Epidermal melanocyte (primary cell): ENCODE measurements at regions not wholly inside any gene's neighbourhood (a gene's known extent, or its start where the extent isn't known, plus 50 kb on each side); places are given as distances from the start of the nearest gene placed in this dataset.
"Not testable (repeated sequence)": the region's sequence is repeated elsewhere in the genome, so short reads cannot be mapped to it uniquely, and the experiment has no call there.

ENCODE experiments used
- DNase-seq: peaks from one replicate; pipeline ENCODE4 v3.0.0; 2011; ENCODE audit warnings: low spot score; ENCODE audit not compliant: insufficient read length

GRCh38 chr1:214980921-214981320, 101.6 kb upstream of the KCNK2 start:
- no peak for DNase-seq

DNA sequence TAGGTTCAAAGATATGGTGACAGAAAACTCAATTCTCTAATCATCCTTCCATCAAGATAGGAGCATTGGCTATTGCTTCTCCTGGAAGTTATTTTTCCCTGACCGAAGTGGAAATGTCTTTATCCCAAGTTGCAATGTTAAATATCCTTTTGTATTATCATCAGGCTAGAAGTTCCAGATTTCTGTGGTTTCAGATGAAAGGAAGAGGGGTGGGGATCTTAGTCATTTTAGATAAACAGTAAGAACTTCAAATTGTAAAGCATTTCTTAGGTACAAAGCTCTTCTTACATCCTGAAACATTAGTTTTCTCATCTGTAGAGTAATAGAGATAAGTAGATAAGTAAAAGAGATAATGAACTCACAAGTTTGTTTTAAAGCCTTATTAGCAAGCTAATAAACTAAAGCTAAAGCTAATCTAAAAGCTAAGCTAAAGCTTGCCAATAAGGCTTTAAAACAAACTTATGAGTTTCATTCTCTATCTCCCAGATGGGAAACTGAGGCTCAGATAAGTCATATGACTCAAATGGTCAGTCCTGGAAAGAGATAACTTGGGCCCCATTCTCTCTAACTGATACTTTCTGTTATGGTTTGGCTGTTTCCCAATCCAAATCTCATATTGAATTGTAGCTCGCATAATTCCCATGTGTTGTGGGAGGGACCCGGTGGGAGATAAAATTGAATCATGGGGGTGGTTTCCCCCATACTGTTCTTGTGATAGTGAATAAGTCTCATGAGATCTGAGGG, 99.2 kb upstream of the KCNK2 start:
- no peak for DNase-seq

GRCh38 chr1:214989341-214989740, 93.2 kb upstream of the KCNK2 start:
- DNase-seq = no peak

- DNase-seq = peak; percentile 34
Measured at GRCh38 chr1:214990619-214991018, 91.9 kb upstream of the KCNK2 start.

GRCh38 chr1:214991691-214992315, 90.7 kb upstream of the KCNK2 start:
- no peak for DNase-seq

GRCh38 chr1:214993419-214993818, 89.1 kb upstream of the KCNK2 start:
- DNase-seq = no peak

DNA sequence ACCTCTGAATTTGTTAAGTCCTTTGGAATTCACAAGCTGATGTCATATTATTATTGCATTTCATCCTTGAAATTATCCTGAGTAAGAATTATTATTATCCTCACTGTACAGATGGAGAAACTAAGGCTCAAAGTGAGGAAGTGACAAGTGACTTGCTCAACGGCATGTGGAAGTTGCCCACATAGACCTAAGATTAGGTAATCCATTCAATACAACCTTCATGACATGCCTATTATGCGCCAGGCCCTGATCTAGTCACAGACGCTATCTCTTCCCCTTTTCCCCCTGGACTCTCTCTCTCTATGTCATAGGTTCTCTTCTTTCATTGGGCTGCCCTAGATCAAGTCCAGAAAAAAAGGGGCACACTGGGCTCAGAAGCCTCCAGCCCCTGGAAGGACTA, 84.9 kb upstream of the KCNK2 start:
- no peak for DNase-seq

DNA sequence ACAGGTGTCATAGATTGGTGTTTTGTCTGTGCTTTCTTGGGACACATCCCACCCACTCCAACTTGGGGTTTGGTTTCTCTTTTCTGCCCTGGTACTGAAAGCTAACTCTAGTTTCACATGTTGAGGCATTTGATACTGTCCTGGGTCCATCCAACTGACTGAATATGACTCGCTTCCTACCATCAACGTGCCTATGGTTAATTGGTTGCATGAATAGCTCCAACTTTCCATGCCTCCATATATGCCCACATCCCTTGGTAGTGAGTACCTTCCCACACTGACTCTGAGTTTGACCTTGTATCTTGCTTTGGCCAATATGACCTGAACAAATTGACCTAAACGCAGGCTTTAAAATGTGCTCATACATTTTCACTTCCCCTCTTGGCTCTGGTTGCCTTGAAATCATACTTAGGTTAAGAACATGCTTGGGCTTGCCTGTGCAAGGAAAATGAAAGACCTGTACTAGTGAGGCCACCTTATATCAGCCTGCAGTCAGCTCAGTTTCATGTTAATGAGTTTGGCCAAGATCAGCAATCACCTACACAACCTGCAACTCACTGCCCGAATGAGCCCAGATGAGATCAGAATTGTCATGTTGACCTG, 81.0 kb upstream of the KCNK2 start:
- DNase-seq = no peak

DNA sequence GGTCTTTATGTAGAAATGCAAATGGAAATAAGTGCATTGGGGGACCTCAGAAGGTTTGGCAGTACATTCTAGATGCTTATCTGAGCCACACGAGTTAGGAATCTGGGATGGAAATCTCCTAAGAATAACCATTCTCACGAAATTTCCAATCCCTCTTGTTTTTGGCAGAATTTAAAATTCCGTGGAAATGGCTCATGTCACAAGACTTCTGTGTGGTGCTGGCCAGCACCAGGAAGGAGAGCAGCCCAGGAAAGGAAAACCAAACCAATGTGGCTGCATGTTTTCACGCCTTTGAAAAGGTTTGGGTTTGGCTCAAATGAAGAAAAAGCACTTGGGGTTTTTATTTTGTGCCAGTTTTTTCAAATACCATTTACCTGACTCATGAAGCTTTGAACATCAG, 80.1 kb upstream of the KCNK2 start:
- no peak for DNase-seq

DNA sequence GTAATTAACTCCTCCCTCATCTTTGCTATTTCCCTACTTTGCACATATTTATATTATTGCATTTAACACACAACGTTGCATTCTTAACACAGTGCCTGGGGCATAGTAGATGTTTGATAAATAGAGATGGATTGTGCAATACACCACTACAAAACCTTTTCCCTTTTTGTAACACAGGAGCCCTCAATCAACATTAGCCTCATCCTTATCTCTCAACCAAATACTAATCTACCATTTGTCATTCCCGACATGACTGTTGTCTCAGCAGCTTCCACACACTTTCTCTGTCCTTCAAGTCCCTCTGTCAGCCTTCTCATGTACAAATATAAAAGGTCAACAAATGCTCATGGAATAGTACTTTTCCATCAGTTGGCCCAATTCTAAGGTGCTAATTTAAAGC, 78.9 kb upstream of the KCNK2 start:
- DNase-seq = no peak

DNA sequence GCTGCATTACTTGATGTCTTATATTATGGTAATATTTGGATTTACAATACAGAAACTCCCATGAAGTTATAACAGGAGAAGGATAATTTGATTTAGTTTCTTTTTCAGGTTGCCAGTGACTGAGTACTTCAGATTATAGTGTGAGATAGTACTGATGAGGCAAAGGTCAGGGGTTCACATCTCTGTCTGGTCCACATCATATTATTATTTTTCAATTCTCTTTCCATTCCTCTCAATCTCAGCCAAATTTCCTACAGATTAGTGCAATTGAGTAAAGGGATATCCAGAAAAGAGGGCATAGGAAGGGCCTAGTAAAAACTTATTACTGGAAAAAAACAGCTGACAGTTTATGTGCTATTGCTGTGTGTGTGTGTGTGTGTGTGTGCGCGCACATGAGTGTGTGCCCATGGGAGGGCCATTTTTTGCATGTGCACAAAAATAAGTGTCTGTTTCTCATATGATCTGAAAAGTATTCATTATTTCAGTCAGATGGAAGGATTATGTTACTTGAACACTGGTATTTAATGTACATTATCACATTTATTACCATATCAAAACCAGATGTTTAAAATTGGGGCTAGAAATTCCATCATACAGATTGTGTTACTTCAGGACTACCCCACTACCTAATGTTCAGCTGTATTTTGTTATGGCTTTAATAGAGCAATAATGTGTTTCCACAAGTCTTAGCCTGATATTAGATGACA, 78.3 kb upstream of the KCNK2 start:
- DNase-seq = no peak

GRCh38 chr1:215005078-215005477, 77.5 kb upstream of the KCNK2 start:
- no peak for DNase-seq

GRCh38 chr1:215005656-215006345, 76.7 kb upstream of the KCNK2 start:
- DNase-seq = no peak

DNA sequence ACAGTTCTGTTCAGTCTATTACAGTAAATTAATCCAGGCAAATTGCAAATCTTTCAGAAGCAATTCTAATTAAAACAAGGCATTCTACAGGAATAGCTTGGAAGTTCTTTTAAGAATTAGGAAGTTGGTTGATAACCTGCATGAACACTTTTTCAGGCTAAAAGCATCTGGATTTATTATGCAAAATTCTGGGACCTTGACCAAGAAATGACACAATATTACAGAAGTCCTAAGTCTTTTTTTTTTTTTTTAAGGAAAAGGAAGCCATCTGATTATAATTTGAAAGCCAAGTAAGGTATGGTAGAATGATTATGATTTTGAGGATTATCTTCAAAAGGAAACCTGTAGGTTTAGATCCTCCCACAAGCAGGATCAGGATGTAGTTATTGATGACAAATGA, 74.7 kb upstream of the KCNK2 start:
- no peak for DNase-seq

- no peak for DNase-seq
Measured at GRCh38 chr1:215018555-215018954, 64.0 kb upstream of the KCNK2 start.

GRCh38 chr1:215022204-215022603, 60.3 kb upstream of the KCNK2 start:
- no peak for DNase-seq

- DNase-seq = peak; percentile 40
Measured at GRCh38 chr1:215022741-215023141, 59.8 kb upstream of the KCNK2 start.

GRCh38 chr1:215023155-215023832, 59.2 kb upstream of the KCNK2 start:
- DNase-seq = no peak

DNA sequence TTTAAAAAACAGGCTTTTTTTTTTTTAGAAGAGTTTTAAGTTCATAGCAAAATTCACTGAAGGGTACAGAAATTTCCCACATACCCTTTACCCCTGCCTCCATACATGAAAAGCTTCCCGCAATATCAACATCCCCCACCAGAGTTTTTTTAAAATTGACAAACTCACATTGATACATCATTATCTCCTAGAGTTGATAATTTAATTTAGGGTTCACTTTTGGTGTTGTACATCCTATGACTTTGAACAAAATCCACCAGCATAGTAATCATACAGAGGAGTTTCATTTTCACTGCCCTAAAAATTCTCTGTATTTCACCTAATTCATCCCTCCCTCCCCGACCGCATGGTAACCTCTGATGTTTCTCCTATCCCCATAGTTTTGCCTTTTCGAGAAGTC, 53.6 kb upstream of the KCNK2 start:
- no peak for DNase-seq

GRCh38 chr1:215030581-215030980, 52.0 kb upstream of the KCNK2 start:
- not testable (repeated sequence) for DNase-seq

- no peak for DNase-seq
Measured at GRCh38 chr1:215031392-215031791, 51.1 kb upstream of the KCNK2 start.
